GM19043 (cell line): ENCODE measurements at regions not wholly inside any gene's neighbourhood (a gene's known extent, or its start where the extent isn't known, plus 50 kb on each side); places are given as distances from the start of the nearest gene placed in this dataset.

ENCODE experiments used
- ATAC-seq: cut with Tn5 transposase; IDR thresholded peaks from one replicate; pipeline ENCODE4 v1.9.1; 2021; ENCODE audit warnings: low read depth; ENCODE audit not compliant: unreplicated experiment

GRCh38 chr10:46227571-46227935 lies 59.2 kb upstream of the ANTXRL start:
- ATAC-seq, result no peak

GRCh38 chr10:46227936-46228562 lies 58.7 kb upstream of the ANTXRL start:
- no peak for ATAC-seq

- no peak for ATAC-seq
Measured at GRCh38 chr10:46228563-46229071, 58.2 kb upstream of the ANTXRL start.

GRCh38 chr10:46229144-46229563 lies 57.6 kb upstream of the ANTXRL start:
- ATAC-seq, result no peak

- no peak for ATAC-seq
Measured at GRCh38 chr10:46230615-46231014, 56.2 kb upstream of the ANTXRL start.

- ATAC-seq, result no peak
Measured at GRCh38 chr10:46231087-46231486, 55.7 kb upstream of the ANTXRL start.

- no peak for ATAC-seq
Measured at GRCh38 chr10:46232084-46232483, 54.7 kb upstream of the ANTXRL start.

GRCh38 chr10:46232666-46233065 lies 54.1 kb upstream of the ANTXRL start:
- no peak for ATAC-seq

- ATAC-seq, result no peak
Measured at GRCh38 chr10:46233181-46233580, 53.6 kb upstream of the ANTXRL start.

- no peak for ATAC-seq
Measured at GRCh38 chr10:46234026-46234425, 52.8 kb upstream of the ANTXRL start.

GRCh38 chr10:46234431-46235060 lies 52.3 kb upstream of the ANTXRL start:
- ATAC-seq, result no peak

- ATAC-seq, result no peak
Measured at GRCh38 chr10:46235705-46236545, 50.9 kb upstream of the ANTXRL start.

- ATAC-seq, result no peak
Measured at GRCh38 chr10:46236546-46236887, 50.3 kb upstream of the ANTXRL start.

- ATAC-seq, result no peak
Measured at GRCh38 chr10:46236941-46237681, 49.7 kb upstream of the ANTXRL start.
